GM12872 (cell line): ENCODE measurements at regions not wholly inside any gene's neighbourhood (a gene's known extent, or its start where the extent isn't known, plus 50 kb on each side); places are given as distances from the start of the nearest gene placed in this dataset.

Experiments used
- TF ChIP-seq, protein P1 (sequence below): IDR thresholded peaks from 3 replicates; pipeline ENCODE4 v1.5.1; 2011; ENCODE audit warnings: low read depth, mild to moderate bottlenecking, low read length, moderate library complexity; ENCODE audit not compliant: insufficient read depth

DNA sequence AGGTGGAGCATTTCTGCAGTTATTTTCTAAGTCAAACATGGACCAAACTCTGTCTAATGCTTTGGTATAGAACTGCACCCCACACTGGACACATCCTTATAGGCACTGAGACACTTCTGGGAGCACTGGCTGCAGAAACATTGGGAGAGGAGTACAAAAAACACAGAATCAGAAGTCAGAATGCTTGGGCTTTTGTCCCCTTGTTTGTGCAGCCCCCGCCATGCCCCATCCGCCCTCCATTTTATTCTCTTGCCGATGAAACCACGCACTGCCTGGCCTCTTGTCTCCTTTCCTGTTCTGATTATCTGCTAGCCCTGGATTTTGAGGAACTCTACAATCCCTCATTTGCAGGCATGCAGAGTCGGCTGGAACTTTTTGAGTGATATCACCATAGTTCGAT is 1201.2 kb downstream of the TBC1D22A start:
- TF ChIP-seq, protein P1, sequence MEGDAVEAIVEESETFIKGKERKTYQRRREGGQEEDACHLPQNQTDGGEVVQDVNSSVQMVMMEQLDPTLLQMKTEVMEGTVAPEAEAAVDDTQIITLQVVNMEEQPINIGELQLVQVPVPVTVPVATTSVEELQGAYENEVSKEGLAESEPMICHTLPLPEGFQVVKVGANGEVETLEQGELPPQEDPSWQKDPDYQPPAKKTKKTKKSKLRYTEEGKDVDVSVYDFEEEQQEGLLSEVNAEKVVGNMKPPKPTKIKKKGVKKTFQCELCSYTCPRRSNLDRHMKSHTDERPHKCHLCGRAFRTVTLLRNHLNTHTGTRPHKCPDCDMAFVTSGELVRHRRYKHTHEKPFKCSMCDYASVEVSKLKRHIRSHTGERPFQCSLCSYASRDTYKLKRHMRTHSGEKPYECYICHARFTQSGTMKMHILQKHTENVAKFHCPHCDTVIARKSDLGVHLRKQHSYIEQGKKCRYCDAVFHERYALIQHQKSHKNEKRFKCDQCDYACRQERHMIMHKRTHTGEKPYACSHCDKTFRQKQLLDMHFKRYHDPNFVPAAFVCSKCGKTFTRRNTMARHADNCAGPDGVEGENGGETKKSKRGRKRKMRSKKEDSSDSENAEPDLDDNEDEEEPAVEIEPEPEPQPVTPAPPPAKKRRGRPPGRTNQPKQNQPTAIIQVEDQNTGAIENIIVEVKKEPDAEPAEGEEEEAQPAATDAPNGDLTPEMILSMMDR = no peak

DNA sequence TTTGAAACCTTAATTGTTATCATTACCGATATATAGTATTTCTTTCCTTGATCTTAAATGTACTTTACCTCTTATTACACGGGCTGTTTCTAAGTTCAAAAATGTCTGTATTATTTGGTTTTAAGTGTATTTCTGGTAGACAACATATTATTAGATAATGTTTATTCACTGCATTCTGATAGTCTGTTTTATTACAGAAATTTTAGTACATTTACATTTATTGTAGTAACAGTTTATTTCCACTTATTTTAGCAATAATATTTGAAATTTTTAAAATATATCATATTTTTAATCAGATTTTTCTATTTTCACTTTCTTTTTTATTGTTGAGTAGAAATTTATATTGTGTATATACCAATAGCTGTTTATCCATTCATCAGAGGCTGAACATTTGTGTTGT is 1195.2 kb downstream of the TBC1D22A start:
- TF ChIP-seq, protein P1 = no peak

DNA sequence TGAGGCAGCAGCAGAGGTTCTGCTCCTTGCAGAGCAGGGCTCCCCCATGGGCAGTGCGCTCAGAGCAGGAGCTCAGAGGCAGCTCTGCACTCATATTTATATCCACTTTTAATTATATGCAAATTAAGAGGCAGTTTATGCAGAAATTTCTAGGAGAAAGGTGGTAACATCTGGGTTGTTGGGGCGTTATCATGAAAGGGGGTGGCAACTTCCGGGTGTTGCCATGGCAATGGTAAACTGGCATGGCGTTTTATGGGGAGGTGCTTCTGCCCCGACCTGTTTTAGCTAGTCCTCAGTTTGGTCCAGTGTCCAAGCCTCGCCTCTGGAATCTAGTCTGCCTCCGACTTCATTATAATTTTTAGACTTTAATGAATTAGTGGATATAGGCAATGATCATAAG is 1191.7 kb downstream of the TBC1D22A start:
- TF ChIP-seq, protein P1 = no peak

DNA sequence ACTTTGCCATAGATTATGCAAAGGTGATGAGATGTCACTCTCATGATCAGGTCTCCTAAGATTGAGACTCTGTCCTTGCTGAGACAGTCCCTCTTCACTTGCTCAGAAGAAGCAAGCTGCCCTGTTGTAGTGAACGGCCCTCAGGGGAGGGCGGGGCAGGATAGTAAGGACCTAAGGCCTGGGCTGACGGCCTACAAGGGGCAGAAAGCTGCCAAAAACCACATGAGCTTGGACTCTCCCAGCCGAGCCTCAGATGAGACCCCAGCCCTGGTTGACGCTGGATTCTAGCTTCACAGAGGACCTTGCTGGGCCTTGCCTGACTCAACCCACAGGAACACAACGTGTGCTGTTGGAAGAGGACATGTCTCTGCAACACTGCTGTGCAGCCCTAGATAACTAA is 1182.5 kb downstream of the TBC1D22A start:
- TF ChIP-seq, protein P1 = no peak

DNA sequence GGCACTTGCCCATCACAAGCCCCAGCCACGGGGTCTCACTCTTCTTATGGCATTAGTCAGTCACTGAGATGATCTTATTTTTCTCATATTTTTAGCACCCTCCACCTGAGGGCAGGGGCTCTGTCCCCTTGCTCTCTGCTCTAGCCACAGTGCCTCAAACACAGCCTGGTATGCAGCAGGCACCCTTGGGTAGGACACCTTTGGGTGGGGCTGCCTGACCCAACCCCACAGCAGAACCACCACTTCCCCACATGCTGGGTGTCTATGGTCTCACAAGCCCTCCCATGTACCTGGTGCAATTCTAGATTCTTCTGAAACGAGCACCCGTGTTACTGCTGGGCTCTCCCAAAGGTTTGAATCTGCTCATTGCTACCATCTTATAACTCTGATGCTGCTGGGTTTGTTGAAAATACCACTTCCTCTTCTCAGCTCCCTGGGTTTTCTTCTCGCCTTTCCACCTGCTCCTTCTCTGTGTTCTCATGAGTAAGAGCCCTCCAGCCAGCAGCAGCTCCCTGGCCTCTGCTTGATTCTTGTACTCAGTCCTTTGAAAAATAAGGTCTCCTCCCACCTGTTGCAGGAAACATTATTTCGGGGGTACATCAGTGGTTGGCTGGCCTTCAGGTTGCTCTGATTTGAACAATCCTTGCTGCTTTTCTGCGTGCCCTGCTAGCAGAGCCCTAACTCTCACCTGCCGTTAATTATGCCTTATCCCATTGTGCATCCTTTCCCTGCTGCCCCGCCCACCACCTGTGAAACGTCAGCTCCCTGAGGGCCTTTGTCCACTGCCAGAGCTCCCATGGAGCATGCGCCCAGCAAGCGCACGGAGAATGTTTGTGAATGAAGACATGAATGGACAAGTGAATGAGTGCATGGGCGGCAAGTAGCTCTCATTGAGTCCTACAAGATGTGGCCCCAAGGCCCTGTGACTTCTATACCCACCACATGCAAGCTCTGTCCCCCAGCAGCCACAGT is 1181.6 kb downstream of the TBC1D22A start:
- TF ChIP-seq, protein P1 = no peak

DNA sequence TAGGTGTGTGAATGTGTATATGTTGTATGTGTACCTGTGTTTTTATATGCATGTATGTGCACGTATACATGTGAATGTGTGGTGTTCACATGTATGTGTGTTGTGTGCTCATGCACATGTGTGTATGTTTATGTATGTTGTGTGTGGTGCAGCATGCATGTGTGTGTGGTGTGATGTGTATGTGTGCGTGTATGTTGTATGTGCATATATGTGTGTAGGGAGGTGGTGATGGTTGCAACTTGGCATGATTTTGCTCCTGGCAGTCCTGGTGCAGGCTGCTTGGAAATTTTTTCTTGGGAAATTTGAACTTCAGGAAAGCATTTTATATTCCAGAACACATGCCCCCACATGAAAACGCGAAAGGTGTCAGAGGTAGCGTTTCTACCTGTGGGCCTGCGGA is 1177.8 kb downstream of the TBC1D22A start:
- TF ChIP-seq, protein P1 = no peak

DNA sequence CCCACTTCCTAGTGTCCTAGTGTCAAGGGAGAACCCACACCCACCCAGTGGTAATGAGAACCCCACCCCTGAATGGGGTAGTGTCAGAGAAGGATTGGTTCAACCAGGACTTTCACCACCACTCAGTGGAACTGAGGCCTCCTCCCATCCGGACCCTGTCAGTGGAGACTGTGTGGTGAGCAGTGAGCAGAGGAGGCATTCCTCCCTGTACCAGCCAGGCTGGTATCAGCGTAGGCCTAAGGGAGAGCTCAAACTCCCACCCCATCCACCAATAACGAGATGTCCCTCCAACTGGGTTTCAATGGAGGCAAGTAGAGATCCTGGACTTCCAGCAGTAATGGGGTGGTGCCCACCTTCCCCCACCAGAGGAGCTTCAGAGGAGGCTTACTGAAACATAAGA is 1171.4 kb downstream of the TBC1D22A start:
- TF ChIP-seq, protein P1 = no peak
